B cell (primary cell): ENCODE measurements at regions not wholly inside any gene's neighbourhood (a gene's known extent, or its start where the extent isn't known, plus 50 kb on each side); places are given as distances from the start of the nearest gene placed in this dataset.

ENCODE experiments used
- CTCF ChIP-seq: fragments of 200-600 bp; IDR thresholded peaks from one replicate; pipeline ENCODE4 v1.8.0; 2022; ENCODE audit warnings: antibody characterized with exemption, mild to moderate bottlenecking
- EZH2 ChIP-seq: IDR thresholded peaks from 2 replicates; pipeline ENCODE4 v1.6.1; 2012; ENCODE audit warnings: borderline replicate concordance, low read depth, mild to moderate bottlenecking, moderate library complexity, low read length; ENCODE audit not compliant: insufficient read depth, poor library complexity, severe bottlenecking

GRCh38 chr7:153628825-153629224 is 423.4 kb upstream of the DPP6 start:
- no peak for TF ChIP-seq CTCF
- no peak for TF ChIP-seq EZH2
